ENCODE measurements at regions not wholly inside any gene's neighbourhood (a gene's known extent, or its start where the extent isn't known, plus 50 kb on each side); places are given as distances from the start of the nearest gene placed in this dataset.
A peak's percentile ranks its signal among the peaks of the same experiment; 100 is the strongest.

DNA sequence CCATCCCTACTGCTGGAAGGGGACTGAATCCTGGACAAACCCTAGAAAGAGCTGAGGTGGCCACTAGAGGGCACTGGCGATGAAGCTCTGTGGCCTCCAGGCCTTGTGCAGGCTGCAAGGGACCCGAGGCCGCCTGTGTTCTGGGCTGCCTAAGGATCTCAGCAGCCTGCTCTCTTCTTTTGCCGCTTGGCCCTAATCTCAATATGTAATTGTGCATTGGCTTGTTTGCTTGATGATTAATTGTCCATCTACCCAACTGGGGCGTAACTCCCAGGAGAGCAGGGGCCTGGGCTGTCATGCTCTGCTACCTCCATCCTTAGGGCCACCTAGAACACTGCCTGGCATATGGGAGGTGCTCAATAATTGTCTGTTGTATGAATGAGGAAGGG is 73.8 kb downstream of the SYNE3 start (continued):
- peak; percentile 32; the same call in 1 of the 2 replicates for TF ChIP-seq MAX (IDR thresholded peaks at IDR 0.05)
- no peak for TF ChIP-seq TP53 (CRISPR knock-in tag; conservative IDR thresholded peaks at IDR 0.05)
- no peak for TF ChIP-seq ZFP37 (CRISPR knock-in tag; IDR thresholded peaks at IDR 0.05; ENCODE audit: borderline replicate concordance)
- TF ChIP-seq RAD51 (IDR thresholded peaks at IDR 0.05; ENCODE audit: borderline replicate concordance) = no peak
- TF ChIP-seq CTCF (CRISPR knock-in tag; IDR thresholded peaks at IDR 0.05) = peak; percentile 95
- no peak for TF ChIP-seq ZNF782 (CRISPR knock-in tag; IDR thresholded peaks at IDR 0.05; ENCODE audit: borderline replicate concordance)
- TF ChIP-seq MAZ (IDR thresholded peaks at IDR 0.05; ENCODE audit: borderline replicate concordance, low read depth, low read length) = no peak
- TF ChIP-seq MAZ (CRISPR knock-in tag; IDR thresholded peaks at IDR 0.05; ENCODE audit: low read depth) = no peak
- TF ChIP-seq ELF1 (CRISPR knock-in tag; IDR thresholded peaks at IDR 0.05) = 0 out of 2 replicates have a peak, but pooled peaks have one; percentile 26
- TF ChIP-seq KDM3A (CRISPR knock-in tag; IDR thresholded peaks at IDR 0.05; ENCODE audit: low read depth) = peak; percentile 51; the same call in 1 of the 2 replicates
- TF ChIP-seq, protein P1, sequence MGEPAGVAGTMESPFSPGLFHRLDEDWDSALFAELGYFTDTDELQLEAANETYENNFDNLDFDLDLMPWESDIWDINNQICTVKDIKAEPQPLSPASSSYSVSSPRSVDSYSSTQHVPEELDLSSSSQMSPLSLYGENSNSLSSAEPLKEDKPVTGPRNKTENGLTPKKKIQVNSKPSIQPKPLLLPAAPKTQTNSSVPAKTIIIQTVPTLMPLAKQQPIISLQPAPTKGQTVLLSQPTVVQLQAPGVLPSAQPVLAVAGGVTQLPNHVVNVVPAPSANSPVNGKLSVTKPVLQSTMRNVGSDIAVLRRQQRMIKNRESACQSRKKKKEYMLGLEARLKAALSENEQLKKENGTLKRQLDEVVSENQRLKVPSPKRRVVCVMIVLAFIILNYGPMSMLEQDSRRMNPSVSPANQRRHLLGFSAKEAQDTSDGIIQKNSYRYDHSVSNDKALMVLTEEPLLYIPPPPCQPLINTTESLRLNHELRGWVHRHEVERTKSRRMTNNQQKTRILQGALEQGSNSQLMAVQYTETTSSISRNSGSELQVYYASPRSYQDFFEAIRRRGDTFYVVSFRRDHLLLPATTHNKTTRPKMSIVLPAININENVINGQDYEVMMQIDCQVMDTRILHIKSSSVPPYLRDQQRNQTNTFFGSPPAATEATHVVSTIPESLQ (CRISPR knock-in tag; conservative IDR thresholded peaks at IDR 0.05) = no peak
- TF ChIP-seq, protein P2, sequence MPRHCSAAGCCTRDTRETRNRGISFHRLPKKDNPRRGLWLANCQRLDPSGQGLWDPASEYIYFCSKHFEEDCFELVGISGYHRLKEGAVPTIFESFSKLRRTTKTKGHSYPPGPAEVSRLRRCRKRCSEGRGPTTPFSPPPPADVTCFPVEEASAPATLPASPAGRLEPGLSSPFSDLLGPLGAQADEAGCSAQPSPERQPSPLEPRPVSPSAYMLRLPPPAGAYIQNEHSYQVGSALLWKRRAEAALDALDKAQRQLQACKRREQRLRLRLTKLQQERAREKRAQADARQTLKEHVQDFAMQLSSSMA (CRISPR knock-in tag; IDR thresholded peaks at IDR 0.05) = no peak
- no peak for TF ChIP-seq U2AF2 (IDR thresholded peaks at IDR 0.05; ENCODE audit: low read depth, low read length)
- no peak for TF ChIP-seq ZNF10 (CRISPR knock-in tag; IDR thresholded peaks at IDR 0.05; ENCODE audit: borderline replicate concordance, low read depth)
- no peak for TF ChIP-seq ETV6 (CRISPR knock-in tag; conservative IDR thresholded peaks at IDR 0.05)
- TF ChIP-seq ZSCAN9 (CRISPR knock-in tag; IDR thresholded peaks at IDR 0.05; ENCODE audit: borderline replicate concordance) = 0 out of 2 replicates have a peak, but pooled peaks have one; percentile 25
- TF ChIP-seq, protein P3, sequence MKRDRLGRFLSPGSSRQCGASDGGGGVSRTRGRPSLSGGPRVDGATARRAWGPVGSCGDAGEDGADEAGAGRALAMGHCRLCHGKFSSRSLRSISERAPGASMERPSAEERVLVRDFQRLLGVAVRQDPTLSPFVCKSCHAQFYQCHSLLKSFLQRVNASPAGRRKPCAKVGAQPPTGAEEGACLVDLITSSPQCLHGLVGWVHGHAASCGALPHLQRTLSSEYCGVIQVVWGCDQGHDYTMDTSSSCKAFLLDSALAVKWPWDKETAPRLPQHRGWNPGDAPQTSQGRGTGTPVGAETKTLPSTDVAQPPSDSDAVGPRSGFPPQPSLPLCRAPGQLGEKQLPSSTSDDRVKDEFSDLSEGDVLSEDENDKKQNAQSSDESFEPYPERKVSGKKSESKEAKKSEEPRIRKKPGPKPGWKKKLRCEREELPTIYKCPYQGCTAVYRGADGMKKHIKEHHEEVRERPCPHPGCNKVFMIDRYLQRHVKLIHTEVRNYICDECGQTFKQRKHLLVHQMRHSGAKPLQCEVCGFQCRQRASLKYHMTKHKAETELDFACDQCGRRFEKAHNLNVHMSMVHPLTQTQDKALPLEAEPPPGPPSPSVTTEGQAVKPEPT (CRISPR knock-in tag; IDR thresholded peaks at IDR 0.05; ENCODE audit: low read depth) = no peak
- TF ChIP-seq ZNF605 (CRISPR knock-in tag; IDR thresholded peaks at IDR 0.05) = peak; percentile 86; the same call in 1 of the 2 replicates

Data from HepG2 (cell line).